ENCODE measurements at regions not wholly inside any gene's neighbourhood (a gene's known extent, or its start where the extent isn't known, plus 50 kb on each side); places are given as distances from the start of the nearest gene placed in this dataset.
"Not testable (repeated sequence)": the region's sequence is repeated elsewhere in the genome, so short reads cannot be mapped to it uniquely, and the experiment has no call there.

- TF ChIP-seq, protein P1, sequence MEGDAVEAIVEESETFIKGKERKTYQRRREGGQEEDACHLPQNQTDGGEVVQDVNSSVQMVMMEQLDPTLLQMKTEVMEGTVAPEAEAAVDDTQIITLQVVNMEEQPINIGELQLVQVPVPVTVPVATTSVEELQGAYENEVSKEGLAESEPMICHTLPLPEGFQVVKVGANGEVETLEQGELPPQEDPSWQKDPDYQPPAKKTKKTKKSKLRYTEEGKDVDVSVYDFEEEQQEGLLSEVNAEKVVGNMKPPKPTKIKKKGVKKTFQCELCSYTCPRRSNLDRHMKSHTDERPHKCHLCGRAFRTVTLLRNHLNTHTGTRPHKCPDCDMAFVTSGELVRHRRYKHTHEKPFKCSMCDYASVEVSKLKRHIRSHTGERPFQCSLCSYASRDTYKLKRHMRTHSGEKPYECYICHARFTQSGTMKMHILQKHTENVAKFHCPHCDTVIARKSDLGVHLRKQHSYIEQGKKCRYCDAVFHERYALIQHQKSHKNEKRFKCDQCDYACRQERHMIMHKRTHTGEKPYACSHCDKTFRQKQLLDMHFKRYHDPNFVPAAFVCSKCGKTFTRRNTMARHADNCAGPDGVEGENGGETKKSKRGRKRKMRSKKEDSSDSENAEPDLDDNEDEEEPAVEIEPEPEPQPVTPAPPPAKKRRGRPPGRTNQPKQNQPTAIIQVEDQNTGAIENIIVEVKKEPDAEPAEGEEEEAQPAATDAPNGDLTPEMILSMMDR (IDR thresholded peaks at IDR 0.05; ENCODE audit: low read depth, low read length, missing control alignments), result peak; percentile 87
- DNase-seq, result peak; percentile 63
- Histone ChIP-seq H3K27ac (peak overlapping the region; percentile 8), H3K36me3 (replicated peaks) (no peaks in the 10 kb centered on the region), H3K27me3 (replicated peaks) (no peaks in the 10 kb centered on the region), H3K4me3 (ENCODE audit: low read depth, low read length) (peak overlapping the region; percentile 46)
- in situ Hi-C loops (cut with HindIII; ENCODE audit: low pct_ligation_motif_present, low sequenced_read_pairs), result no loop called here
Measured at GRCh38 chr12:85468356-85469157, 188.5 kb downstream of the ALX1 start.

- DNase-seq, result peak; percentile 43
- in situ Hi-C loops (cut with HindIII; ENCODE audit: low pct_ligation_motif_present, low sequenced_read_pairs); H3K36me3 ChIP-seq (replicated peaks); H3K27me3 ChIP-seq (replicated peaks): not testable (repeated sequence)
- H3K27ac ChIP-seq, result peak overlapping the region; percentile 8
- H3K4me3 ChIP-seq (ENCODE audit: low read depth, low read length), result peak overlapping the region; percentile 46
Measured at GRCh38 chr12:85469158-85470086, 189.4 kb downstream of the ALX1 start.

DNA sequence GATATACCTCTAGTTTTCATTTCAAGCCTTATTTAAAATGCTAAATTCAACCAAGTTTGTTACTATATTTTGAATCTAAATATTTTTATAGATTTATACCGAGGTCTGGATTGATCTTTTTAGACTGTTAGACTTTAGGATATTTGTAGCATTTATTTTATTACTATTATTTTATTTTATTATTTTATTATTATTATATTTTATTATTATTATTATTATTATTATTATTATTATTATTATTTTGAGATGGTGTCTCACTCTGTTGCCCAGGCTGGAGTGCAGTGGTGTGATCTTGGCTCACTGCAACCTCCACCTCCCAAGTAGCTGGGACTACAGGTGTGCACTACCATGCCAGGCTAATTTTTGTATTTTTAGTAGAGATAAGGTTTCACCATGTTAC lies 195.3 kb downstream of the ALX1 start:
- in situ Hi-C loops (cut with HindIII; ENCODE audit: low pct_ligation_motif_present, low sequenced_read_pairs); H3K36me3 ChIP-seq (replicated peaks); H3K4me3 ChIP-seq (ENCODE audit: low read depth, low read length); H3K27me3 ChIP-seq (replicated peaks); H3K27ac ChIP-seq; DNase-seq: not testable (repeated sequence)

DNA sequence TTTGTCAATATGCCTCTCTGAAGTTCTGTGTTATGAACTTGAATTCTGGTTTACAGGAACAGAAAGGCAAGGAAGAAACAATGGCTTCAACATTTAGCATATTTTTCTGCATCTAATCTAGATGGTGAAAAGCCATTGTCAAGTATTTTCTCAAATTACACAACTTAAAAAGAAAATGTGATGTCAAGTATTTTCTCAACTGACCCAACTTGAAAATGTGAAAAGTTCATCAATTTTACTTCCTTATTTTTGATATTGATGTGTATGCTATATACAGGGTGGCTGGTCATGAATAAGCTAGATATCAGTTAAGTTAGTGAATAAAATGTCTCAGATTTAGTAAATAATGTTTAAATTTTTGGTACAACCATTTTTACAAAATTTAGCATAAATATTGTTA lies 196.7 kb downstream of the ALX1 start:
- in situ Hi-C loops (cut with HindIII; ENCODE audit: low pct_ligation_motif_present, low sequenced_read_pairs), result no loop called here
- no peaks in the 10 kb centered on the region for H3K36me3 ChIP-seq (replicated peaks)
- H3K27ac ChIP-seq, result no peak overlapping the region
- DNase-seq, result no peak
- no peak overlapping the region for H3K4me3 ChIP-seq (ENCODE audit: low read depth, low read length)
- TF ChIP-seq, protein P1 (IDR thresholded peaks at IDR 0.05; ENCODE audit: low read depth, low read length, missing control alignments), result no peak
- no peaks in the 10 kb centered on the region for H3K27me3 ChIP-seq (replicated peaks)

DNA sequence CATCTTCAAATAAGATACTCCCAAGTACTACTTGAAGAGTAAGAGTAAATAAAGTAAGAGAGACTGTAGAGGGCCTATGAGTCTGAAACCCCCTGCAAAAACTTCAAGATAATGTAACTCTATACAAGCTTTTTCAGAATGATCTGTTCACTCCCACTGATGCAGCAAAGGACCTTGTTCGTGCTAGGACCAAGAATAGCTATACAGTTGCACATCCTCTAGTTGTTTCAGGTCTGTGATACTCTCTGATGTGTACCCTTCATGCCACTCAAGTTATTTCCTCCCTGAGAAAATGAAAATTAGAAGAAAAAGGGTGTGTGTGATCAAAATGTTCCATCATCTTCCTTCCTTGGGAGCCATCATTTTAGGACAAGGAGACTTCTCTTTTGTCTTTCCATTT lies 204.4 kb downstream of the ALX1 start:
- no peaks in the 10 kb centered on the region for H3K36me3 ChIP-seq (replicated peaks)
- H3K27me3 ChIP-seq (replicated peaks), result no peaks in the 10 kb centered on the region
- in situ Hi-C loops (cut with HindIII; ENCODE audit: low pct_ligation_motif_present, low sequenced_read_pairs), result no loop called here
- no peak overlapping the region for H3K27ac ChIP-seq
- no peak for DNase-seq
- TF ChIP-seq, protein P1 (IDR thresholded peaks at IDR 0.05; ENCODE audit: low read depth, low read length, missing control alignments), result no peak
- no peak overlapping the region for H3K4me3 ChIP-seq (ENCODE audit: low read depth, low read length)

GRCh38 chr12:85489194-85489593 lies 209.2 kb downstream of the ALX1 start:
- no peak overlapping the region for H3K4me3 ChIP-seq (ENCODE audit: low read depth, low read length)
- no peaks in the 10 kb centered on the region for H3K36me3 ChIP-seq (replicated peaks)
- DNase-seq, result no peak
- H3K27ac ChIP-seq, result no peak overlapping the region
- in situ Hi-C loops (cut with HindIII; ENCODE audit: low pct_ligation_motif_present, low sequenced_read_pairs), result no loop called here
- no peaks in the 10 kb centered on the region for H3K27me3 ChIP-seq (replicated peaks)
- TF ChIP-seq, protein P1 (IDR thresholded peaks at IDR 0.05; ENCODE audit: low read depth, low read length, missing control alignments), result no peak

Data from brain microvascular endothelial cell (primary cell).